ENCODE measurements at regions not wholly inside any gene's neighbourhood (a gene's known extent, or its start where the extent isn't known, plus 50 kb on each side); places are given as distances from the start of the nearest gene placed in this dataset.

DNA sequence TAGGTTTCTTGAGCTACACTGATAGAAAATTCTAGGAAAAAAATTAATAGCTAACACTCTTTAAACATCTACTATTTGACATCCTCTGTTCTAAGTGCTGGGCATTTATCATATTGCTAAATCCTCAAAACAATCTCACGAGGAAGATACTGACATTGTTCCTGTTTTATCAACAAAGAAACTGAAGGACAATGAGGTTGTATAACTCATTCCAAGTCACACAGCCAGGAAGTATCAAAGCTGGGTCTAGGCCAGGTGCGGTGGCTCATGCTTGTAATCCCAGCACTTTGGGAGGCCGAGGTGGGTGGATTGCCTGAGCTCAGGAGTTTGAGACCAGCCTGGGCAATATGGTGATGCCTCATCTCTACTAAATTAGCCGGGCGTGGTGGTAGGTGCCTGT is 51.6 kb upstream of the IL6 start:
- no peak for TF ChIP-seq CTCF (IDR thresholded peaks at IDR 0.05)
- TF ChIP-seq EP300 (IDR thresholded peaks at IDR 0.05), result no peak
- no peak for TF ChIP-seq ZFP36 (IDR thresholded peaks at IDR 0.05; ENCODE audit: borderline replicate concordance, partially characterized antibody)
- no peak for TF ChIP-seq PHF8 (IDR thresholded peaks at IDR 0.05; ENCODE audit: borderline replicate concordance, low read depth)
- TF ChIP-seq RFX5 (IDR thresholded peaks at IDR 0.05), result no peak
- TF ChIP-seq, protein P1, sequence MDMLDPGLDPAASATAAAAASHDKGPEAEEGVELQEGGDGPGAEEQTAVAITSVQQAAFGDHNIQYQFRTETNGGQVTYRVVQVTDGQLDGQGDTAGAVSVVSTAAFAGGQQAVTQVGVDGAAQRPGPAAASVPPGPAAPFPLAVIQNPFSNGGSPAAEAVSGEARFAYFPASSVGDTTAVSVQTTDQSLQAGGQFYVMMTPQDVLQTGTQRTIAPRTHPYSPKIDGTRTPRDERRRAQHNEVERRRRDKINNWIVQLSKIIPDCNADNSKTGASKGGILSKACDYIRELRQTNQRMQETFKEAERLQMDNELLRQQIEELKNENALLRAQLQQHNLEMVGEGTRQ (IDR thresholded peaks at IDR 0.05), result no peak
- TF ChIP-seq GATA3 (IDR thresholded peaks at IDR 0.05; ENCODE audit: borderline replicate concordance), result no peak
- TF ChIP-seq POLR2A (IDR thresholded peaks at IDR 0.05; ENCODE audit: low read length), result no peak
- no peak for TF ChIP-seq MYC (IDR thresholded peaks at IDR 0.05; ENCODE audit: borderline replicate concordance, low read length)
